AML-193 (cell line): ENCODE measurements at regions not wholly inside any gene's neighbourhood (a gene's known extent, or its start where the extent isn't known, plus 50 kb on each side); places are given as distances from the start of the nearest gene placed in this dataset.
"Not testable (repeated sequence)": the region's sequence is repeated elsewhere in the genome, so short reads cannot be mapped to it uniquely, and the experiment has no call there.

ENCODE experiments used
- DNase-seq, 2 experiments: peaks; one replicate each; lab custom pipeline; 2025; lab: John Stamatoyannopoulos, UW

DNA sequence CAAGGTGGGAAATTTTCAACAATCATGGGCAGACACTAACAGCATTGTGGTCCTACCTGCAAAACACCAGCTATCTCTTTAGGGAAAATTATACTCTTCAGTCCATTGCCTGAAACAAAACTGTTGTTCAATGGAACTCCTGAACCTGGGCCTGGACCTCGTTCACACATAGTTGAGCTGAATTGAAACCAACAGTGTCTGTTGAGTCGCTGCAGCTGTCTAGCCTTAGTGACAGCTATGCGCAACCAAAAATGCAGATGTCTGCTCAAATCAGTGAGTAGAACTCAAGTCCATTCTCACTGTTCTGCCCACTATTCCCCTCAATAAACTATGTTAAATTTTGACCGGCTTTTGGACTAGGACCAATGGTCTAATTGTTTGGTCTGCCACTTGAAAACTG lies 286.2 kb downstream of the TFAP2A start:
- no peak for DNase-seq

GRCh38 chr6:10122164-10122563 lies 292.7 kb downstream of the TFAP2A start:
- DNase-seq, result no peak

DNA sequence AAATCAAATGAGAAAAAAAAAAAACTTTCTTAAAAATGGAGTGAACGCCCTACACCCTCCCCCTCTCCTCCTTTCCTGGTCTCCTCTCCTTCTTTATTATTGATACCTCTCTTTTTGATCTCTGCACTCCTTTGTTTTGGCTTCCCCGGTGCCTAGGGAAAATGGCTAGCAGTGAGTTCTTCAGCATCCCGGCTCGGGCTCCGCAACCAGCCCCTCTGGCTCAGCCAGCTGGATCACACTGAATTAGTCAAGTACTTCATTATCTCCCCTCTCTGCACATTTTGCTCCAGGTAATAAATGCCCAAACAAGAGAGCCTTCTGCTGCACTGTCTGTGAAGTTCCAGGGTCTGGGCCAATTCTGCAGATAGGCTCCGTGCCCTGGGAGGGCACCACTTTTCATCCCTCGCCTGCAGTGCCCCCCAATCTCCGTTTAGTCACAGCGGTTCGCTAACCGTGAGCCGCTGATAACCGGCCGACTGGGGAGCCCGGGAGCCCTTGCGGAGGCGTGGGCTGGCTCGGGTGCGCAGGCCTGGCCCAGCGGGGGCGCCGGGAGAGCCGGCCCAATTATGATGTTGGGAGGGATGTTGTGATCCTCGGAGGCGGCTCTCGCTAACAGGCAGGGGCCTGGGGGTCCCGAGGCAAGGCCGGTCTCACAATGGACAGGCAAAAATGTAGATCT lies 301.9 kb downstream of the TFAP2A start:
- no peak for DNase-seq

- no peak for DNase-seq
Measured at GRCh38 chr6:10111975-10112374, 302.9 kb downstream of the TFAP2A start.

- DNase-seq, result no peak
Measured at GRCh38 chr6:10101551-10102252, 313.2 kb downstream of the TFAP2A start.

DNA sequence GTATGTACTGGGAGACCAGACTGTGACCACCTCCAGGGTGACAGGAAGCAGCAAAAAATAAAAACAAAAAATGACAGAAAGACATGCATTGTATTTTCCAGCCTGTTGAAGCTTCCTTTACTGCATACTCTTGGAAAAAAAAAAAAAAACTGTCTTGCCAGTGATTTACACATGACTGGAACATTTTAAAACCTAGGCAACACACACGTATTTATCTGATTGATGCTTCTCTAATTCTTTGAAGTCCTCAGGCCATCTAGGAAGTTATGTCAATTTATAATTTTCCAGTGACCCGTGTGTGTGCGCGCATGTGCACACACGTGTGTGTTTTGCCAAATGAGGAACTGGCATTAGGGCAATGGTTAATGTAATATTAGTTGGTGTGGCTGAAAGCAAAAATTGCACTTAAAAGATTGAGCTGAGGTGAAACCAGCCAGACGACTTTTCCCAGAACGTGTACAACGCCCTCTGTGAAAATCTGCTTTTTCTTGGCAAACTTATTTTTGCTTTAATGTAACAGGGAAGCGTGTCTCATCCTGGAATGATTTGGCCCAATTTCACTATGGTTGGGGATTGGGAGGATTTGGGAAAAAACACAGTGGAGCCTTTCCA lies 315.2 kb downstream of the TFAP2A start:
- no peak for DNase-seq

DNA sequence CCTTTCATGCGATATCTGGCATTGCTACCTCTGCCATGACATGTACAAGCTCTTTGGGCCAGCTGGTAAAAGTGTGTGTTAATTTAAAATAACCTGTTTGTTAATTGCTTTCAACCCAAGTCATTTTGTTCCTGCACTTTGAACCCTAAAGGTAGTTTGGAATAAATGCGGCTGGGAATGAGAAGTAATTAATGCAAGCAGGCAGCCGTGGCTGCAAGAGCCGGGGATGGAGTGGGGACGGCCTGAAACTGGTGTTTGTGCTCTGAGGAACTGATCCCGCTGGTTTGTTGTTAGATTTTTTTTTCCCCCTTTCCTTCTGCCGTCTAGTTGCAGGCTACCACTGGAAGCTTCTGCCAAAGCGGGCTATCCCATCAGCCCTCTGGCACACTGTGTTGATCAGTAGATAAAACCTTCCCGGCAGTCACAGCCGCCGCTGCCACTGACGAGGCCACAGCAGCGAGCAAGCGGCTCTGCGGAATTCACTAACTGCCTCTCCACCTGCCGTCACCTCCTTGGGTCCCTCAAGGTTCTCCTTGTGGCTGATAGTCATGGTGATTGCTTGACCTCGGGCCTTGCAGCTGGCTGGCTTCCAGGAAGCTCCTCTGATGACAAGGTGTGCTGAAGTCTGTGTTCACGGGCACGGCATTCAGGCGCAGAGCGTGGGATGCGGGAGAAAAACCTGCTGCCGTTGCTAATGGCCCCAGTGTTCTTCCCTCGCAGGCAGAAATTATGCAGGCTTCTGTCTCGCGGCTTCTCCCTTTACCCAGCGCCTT lies 315.9 kb downstream of the TFAP2A start:
- no peak for DNase-seq

DNA sequence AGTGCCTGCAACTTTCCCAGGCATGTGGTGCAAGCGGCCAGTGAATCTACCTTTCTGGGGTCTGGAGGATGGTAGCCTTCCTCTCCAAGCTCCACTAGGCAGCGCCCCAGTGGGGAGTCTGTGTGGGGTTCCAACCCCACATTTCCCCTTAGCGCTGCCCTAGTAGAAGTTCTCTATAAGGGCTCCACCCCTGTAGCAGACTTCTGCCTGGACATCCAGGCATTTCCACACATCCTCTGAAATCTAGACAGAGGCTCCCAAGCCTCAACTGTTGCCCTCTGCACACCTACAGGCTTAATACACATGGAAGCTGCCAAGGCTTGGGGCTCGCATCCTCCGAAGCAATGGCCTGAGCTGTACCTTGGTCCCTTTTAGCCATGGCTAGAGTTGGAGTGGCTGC lies 321.6 kb downstream of the TFAP2A start:
- no peak for DNase-seq

- DNase-seq, result peak; percentile 51 to 55
Measured at GRCh38 chr6:10084111-10084986, 330.5 kb downstream of the TFAP2A start.

- DNase-seq, result peak; percentile 99
Measured at GRCh38 chr6:10082385-10082784, 332.5 kb downstream of the TFAP2A start.

DNA sequence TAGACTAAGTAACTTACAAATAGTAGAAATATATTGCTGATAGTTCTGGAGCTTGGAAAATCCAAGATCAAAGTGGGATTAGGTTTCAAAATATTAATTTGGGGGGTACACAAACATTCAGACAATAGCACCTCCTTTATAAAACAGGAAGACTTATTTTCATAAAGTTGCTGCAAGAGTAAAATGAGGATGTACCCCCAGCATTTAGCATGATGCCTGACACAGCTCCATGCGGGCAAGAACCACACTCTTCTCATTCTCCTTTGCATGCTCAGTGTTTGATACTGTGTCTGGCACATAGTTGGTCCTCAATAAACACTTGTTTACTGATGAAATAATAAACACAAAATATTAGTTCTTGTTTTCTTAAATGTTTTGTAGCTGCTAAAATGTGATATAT lies 332.9 kb downstream of the TFAP2A start:
- peak; percentile 57 to 58 for DNase-seq

DNA sequence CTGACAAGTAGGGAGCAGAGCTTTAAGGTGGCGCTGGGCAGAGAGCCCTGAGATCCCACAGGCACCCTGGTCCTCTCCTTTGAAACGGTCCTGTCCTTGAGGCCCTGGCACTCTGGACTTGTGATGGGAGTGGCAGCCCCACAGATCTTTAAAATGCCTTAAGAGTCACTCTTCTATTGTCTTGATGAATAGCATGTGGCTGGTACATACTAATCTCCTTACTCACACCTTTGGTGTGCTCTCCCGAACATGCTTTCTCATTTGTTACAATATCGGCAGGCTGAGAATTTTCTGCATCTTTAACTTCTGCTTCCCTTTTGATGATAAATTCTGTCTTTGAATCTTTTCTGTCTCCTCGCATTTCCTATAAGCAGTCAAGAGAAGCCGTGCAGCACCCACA lies 333.8 kb downstream of the TFAP2A start:
- DNase-seq, result no peak

- no peak for DNase-seq
Measured at GRCh38 chr6:10080561-10080960, 334.3 kb downstream of the TFAP2A start.

DNA sequence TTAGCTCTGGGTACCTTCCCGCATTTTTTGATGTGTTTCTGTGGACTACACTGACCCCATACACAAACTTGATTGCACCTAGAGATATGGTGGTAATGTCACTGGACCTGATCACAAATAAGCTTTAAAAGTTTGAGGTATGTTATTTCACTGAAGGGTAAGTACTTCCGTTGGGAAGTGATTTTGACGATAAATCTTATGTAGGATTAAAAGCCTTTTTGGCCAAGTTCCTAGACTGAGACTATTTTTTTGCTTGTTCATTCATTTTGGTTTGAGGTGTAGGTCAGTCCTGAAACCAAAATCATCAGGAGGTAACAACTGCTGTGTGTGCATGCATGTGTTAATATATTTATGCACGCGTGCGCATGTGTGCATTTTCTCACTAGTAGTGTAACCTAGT lies 336.3 kb downstream of the TFAP2A start:
- DNase-seq, result no peak

DNA sequence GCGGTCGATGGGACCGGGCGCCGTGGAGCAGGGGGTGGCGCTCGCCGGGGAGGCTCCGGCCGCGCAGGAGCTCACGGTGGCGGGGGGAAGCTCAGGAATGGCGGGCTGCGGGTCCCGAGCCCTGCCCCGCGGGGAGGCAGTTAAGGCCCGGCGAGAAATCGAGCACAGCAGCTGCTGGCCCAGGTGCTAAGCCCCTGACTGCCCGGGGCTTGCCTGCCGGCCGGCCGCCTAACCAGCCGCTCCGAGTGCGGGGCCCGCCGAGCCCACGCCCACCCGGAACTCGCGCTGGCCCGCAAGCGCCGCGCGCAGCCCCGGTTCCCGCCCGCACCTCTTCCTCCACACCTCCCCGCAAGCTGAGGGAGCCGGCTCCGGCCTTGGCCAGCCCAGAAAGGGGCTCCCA lies 340.1 kb downstream of the TFAP2A start:
- not testable (repeated sequence) for DNase-seq

- DNase-seq, result no peak
Measured at GRCh38 chr6:10073341-10073740, 341.5 kb downstream of the TFAP2A start.

- no peak for DNase-seq
Measured at GRCh38 chr6:10071631-10072220, 343.1 kb downstream of the TFAP2A start.

DNA sequence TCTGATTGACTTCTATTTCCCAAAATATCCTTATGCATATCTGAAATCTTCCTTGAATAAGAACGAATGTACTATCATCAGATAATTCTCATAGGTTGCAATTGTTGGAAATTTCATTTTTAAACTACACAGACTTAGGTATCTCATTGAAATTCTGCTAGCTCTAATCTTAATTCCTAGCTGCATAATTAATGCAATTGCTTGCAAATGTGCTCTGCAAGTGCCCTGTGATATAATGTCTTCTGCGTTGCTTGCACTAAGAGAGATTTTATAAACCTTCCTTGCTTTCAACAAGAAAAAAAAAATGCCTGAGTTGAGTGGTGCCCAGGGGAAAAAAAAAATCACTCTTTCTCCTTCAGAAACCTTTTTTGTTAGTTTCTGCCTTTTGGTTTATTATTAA lies 354.9 kb downstream of the TFAP2A start:
- no peak for DNase-seq

DNA sequence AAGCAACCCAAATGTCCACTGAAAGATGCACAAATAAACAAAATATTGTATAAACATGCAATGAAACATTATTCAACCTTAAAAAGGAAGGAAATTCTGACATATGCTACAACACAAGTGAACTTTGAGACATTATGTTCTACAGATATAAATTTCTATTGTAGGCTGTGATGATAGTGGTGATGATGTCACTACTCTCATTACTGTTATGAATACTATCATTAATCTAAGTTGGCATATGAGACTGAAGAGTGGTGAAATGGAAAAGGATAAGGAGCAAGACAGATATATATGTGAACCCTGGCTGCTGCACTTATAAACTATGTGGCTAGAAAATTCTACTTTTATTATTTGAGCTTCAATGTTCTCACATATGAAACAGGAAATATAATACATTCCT lies 360.2 kb downstream of the TFAP2A start:
- DNase-seq, result no peak

DNA sequence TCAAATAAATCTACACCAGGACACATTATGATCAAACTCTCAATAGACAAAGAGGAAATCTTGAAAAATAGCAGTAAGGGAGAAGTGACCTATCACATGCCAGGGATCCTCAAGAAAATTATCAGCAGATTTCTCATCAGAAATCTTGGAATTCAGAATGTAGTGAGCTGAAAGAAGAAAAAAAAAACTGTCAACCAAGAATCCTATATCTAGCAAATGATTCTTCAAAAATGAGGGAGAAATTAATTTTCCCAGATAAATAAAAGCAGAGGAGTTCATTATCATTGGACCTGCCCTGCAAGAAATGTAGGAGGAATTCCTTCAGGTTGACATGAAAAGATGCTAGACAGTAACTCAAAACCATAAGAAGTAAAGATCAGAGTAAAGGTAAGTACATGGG lies 363.6 kb downstream of the TFAP2A start:
- no peak for DNase-seq
